ENCODE measurements at regions not wholly inside any gene's neighbourhood (a gene's known extent, or its start where the extent isn't known, plus 50 kb on each side); places are given as distances from the start of the nearest gene placed in this dataset.

GRCh38 chr4:174096999-174097398 is 186.5 kb downstream of the FBXO8 start:
- H3K4me3 ChIP-seq (ENCODE audit: low read depth, low read length) = no peak overlapping the region
- DNase-seq (ENCODE audit: low read depth) = no peak
- TF ChIP-seq CTCF (conservative IDR thresholded peaks at IDR 0.05; ENCODE audit: low read depth, low read length) = no peak

GRCh38 chr4:174096456-174096855 is 187.0 kb downstream of the FBXO8 start:
- no peak for TF ChIP-seq CTCF (conservative IDR thresholded peaks at IDR 0.05; ENCODE audit: low read depth, low read length)
- no peak overlapping the region for H3K4me3 ChIP-seq (ENCODE audit: low read depth, low read length)

GRCh38 chr4:174091130-174091529 is 192.3 kb downstream of the FBXO8 start:
- no peak for TF ChIP-seq CTCF (conservative IDR thresholded peaks at IDR 0.05; ENCODE audit: low read depth, low read length)
- no peak overlapping the region for H3K4me3 ChIP-seq (ENCODE audit: low read depth, low read length)
- no peak for DNase-seq (ENCODE audit: low read depth)

More at GRCh38 chr4:174096456-174096855, 187.0 kb downstream of the FBXO8 start:
- DNase-seq (ENCODE audit: low read depth) = no peak

GRCh38 chr4:174089711-174090110 is 193.8 kb downstream of the FBXO8 start:
- no peak overlapping the region for H3K4me3 ChIP-seq (ENCODE audit: low read depth, low read length)
- DNase-seq (ENCODE audit: low read depth) = no peak
- TF ChIP-seq CTCF (conservative IDR thresholded peaks at IDR 0.05; ENCODE audit: low read depth, low read length) = no peak

- no peak for TF ChIP-seq CTCF (conservative IDR thresholded peaks at IDR 0.05; ENCODE audit: low read depth, low read length)
- no peak for DNase-seq (ENCODE audit: low read depth)
- no peak overlapping the region for H3K4me3 ChIP-seq (ENCODE audit: low read depth, low read length)
Observed at GRCh38 chr4:174088795-174089194, 194.7 kb downstream of the FBXO8 start.

GRCh38 chr4:174086829-174087799 is 196.4 kb downstream of the FBXO8 start:
- no peak for TF ChIP-seq CTCF (conservative IDR thresholded peaks at IDR 0.05; ENCODE audit: low read depth, low read length)
- no peak for DNase-seq (ENCODE audit: low read depth)
- H3K4me3 ChIP-seq (ENCODE audit: low read depth, low read length) = no peak overlapping the region

- DNase-seq (ENCODE audit: low read depth) = no peak
- H3K4me3 ChIP-seq (ENCODE audit: low read depth, low read length) = no peak overlapping the region
- TF ChIP-seq CTCF (conservative IDR thresholded peaks at IDR 0.05; ENCODE audit: low read depth, low read length) = no peak
Observed at GRCh38 chr4:174084981-174085380, 198.5 kb downstream of the FBXO8 start.
